Smooth muscle cell (in vitro differentiated cells): ENCODE measurements at regions not wholly inside any gene's neighbourhood (a gene's known extent, or its start where the extent isn't known, plus 50 kb on each side); places are given as distances from the start of the nearest gene placed in this dataset.

Experiments
- DNase-seq: peaks from one replicate; lab custom pipeline; 2025; ENCODE audit not compliant: unreplicated experiment; lab: John Stamatoyannopoulos, UW
- H2AFZ ChIP-seq: fragments of 200-600 bp; sonication (generic); 2 replicates; pipeline ENCODE4 v1.6.0; 2016; ENCODE audit warnings: antibody characterized with exemption, low read depth, mild to moderate bottlenecking
- H3F3A ChIP-seq: fragments of 200-600 bp; sonication (generic); 2 replicates; pipeline ENCODE4 v1.6.0; 2017; ENCODE audit warnings: antibody characterized with exemption, low read depth
- H3K27ac ChIP-seq: fragments of 200-600 bp; sonication (generic); 2 replicates; pipeline ENCODE4 v1.5.1; 2016; ENCODE audit warnings: low read depth, mild to moderate bottlenecking
- H3K27me3 ChIP-seq: fragments of 200-600 bp; sonication (generic); 2 replicates; pipeline ENCODE4 v1.6.1; 2016; ENCODE audit warnings: low read depth, mild to moderate bottlenecking
- H3K36me3 ChIP-seq: fragments of 200-600 bp; sonication (generic); 2 replicates; pipeline ENCODE4 v1.5.1; 2016; ENCODE audit warnings: low read depth
- H3K4me1 ChIP-seq: fragments of 200-600 bp; sonication (generic); 2 replicates; pipeline ENCODE4 v1.5.1; 2016; ENCODE audit warnings: low read depth
- H3K4me2 ChIP-seq: fragments of 200-600 bp; sonication (generic); 2 replicates; pipeline ENCODE4 v1.6.0; 2016; ENCODE audit warnings: mild to moderate bottlenecking
- H3K4me3 ChIP-seq: fragments of 200-600 bp; sonication (generic); 2 replicates; pipeline ENCODE4 v1.5.1; 2016; ENCODE audit warnings: mild to moderate bottlenecking
- H3K79me2 ChIP-seq: fragments of 200-600 bp; sonication (generic); 2 replicates; pipeline ENCODE4 v1.6.0; 2016; ENCODE audit warnings: low read depth, mild to moderate bottlenecking
- H3K9ac ChIP-seq: fragments of 200-600 bp; sonication (generic); 2 replicates; pipeline ENCODE4 v1.6.0; 2016; ENCODE audit warnings: low read depth
- H3K9me3 ChIP-seq: fragments of 200-600 bp; sonication (generic); replicated peaks from 2 replicates; pipeline ENCODE4 v1.5.1; 2016; ENCODE audit warnings: low read depth
- H4K20me1 ChIP-seq: fragments of 200-600 bp; sonication (generic); 2 replicates; pipeline ENCODE4 v1.6.0; 2016; ENCODE audit warnings: low read depth
- WGBS: methylation state at CpG from one replicate; pipeline ENCODE4 v1.1.7; 2016; ENCODE audit warnings: low lambda C conversion rate; 5-methylcytosine and 5-hydroxymethylcytosine counted together
- TF ChIP-seq, protein P1 (sequence below): fragments of 200-600 bp; sonication (generic); IDR thresholded peaks from 2 replicates; pipeline ENCODE4 v1.5.1; 2017; ENCODE audit warnings: borderline replicate concordance, mild to moderate bottlenecking, antibody characterized with exemption; ENCODE audit not compliant: insufficient read depth, poor library complexity, severe bottlenecking

DNA sequence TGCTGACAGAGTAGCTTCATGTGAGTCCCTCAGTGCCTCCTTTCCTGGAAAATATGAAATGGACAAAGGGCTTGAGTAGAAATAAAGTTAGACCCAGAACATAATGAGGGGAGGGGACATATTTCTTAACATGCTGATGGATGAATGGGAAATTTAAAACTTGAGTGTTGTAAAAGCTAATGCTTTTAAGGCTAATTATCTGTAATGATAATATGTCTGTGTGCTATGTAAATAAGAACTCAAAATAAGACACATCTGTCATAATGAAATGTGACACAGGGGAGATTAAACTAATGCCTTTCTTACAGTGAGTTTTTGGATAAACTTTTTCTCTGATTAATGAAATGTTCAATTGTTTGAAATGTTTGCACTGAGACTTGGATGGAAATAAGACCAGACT, 65.8 kb upstream of the RFXAP start:
- H3K9ac ChIP-seq, result no peak overlapping the region
- TF ChIP-seq, protein P1, sequence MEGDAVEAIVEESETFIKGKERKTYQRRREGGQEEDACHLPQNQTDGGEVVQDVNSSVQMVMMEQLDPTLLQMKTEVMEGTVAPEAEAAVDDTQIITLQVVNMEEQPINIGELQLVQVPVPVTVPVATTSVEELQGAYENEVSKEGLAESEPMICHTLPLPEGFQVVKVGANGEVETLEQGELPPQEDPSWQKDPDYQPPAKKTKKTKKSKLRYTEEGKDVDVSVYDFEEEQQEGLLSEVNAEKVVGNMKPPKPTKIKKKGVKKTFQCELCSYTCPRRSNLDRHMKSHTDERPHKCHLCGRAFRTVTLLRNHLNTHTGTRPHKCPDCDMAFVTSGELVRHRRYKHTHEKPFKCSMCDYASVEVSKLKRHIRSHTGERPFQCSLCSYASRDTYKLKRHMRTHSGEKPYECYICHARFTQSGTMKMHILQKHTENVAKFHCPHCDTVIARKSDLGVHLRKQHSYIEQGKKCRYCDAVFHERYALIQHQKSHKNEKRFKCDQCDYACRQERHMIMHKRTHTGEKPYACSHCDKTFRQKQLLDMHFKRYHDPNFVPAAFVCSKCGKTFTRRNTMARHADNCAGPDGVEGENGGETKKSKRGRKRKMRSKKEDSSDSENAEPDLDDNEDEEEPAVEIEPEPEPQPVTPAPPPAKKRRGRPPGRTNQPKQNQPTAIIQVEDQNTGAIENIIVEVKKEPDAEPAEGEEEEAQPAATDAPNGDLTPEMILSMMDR, result no peak
- no peaks in the 10 kb centered on the region for H3F3A ChIP-seq
- no peak overlapping the region for H3K27ac ChIP-seq
- no peaks in the 10 kb centered on the region for H3K4me1 ChIP-seq
- no peaks in the 10 kb centered on the region for H4K20me1 ChIP-seq
- no peak overlapping the region for H3K4me2 ChIP-seq
- H3K36me3 ChIP-seq, result no peaks in the 10 kb centered on the region
- H3K9me3 ChIP-seq, result no peaks in the 10 kb centered on the region
- no peaks in the 10 kb centered on the region for H3K27me3 ChIP-seq
- DNase-seq, result no peak
- no peak overlapping the region for H2AFZ ChIP-seq
- no peaks in the 10 kb centered on the region for H3K79me2 ChIP-seq
- no peak overlapping the region for H3K4me3 ChIP-seq

DNA sequence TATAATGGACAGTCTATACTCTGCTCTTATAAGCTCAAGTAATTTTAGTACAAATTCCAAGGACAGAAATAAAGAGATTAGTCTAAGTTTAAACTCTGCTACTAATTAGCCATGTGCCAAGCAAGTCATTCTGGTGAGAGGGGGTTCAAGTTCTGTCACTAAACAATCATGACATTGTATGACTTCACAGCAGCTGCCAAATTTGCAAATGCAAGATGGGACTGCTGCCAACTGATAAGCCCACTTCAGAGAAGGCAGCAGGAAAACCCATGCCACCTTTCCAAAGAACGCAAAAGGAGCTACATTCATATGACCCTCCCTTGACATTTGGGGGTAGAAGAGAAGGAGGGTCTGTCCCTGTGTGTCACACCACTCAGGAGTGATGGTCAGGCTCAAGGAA, 60.7 kb upstream of the RFXAP start:
- H3K36me3 ChIP-seq, result no peaks in the 10 kb centered on the region
- H2AFZ ChIP-seq, result no peak overlapping the region
- no peak overlapping the region for H3K4me2 ChIP-seq
- DNase-seq, result no peak
- no peaks in the 10 kb centered on the region for H3K27me3 ChIP-seq
- no peaks in the 10 kb centered on the region for H4K20me1 ChIP-seq
- H3F3A ChIP-seq, result no peaks in the 10 kb centered on the region
- H3K9me3 ChIP-seq, result no peaks in the 10 kb centered on the region
- no peak overlapping the region for H3K4me3 ChIP-seq
- no peaks in the 10 kb centered on the region for H3K4me1 ChIP-seq
- no peaks in the 10 kb centered on the region for H3K79me2 ChIP-seq
- 100% methylated on average over 1 of the region's 1 CpG for WGBS
- H3K27ac ChIP-seq, result no peak overlapping the region
- TF ChIP-seq, protein P1, result no peak
- no peak overlapping the region for H3K9ac ChIP-seq

DNA sequence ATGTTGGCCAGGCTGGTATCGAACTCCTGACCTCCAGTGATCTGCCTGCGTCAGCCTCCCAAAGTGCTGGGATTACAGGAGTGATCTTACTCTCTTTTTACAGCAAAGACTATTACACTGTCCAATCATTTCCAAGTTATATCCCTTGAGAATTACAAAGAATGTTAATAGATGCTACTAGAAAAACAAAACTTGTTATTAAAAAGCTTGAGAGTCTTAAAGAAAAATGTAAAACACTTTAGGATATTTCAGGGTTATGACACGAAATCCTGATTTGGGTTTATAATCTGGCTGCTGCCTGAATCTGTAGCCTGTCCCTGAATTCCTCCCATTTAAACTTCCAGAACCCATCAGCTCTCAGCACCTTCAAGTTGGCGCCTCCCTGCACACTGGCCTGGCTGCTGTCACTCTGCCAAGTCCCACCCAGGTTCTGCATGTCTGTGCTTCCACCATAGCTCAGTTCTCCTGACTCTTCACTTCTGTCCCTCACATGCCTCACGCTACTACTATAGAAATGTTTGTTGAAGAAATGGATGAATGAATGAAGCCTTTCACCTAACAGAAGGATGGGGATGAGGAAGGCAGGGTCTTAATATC, 55.8 kb upstream of the RFXAP start:
- H4K20me1 ChIP-seq, result no peaks in the 10 kb centered on the region
- no peaks in the 10 kb centered on the region for H3K4me1 ChIP-seq
- no peak overlapping the region for H3K27ac ChIP-seq
- WGBS, result 96% methylated on average over 5 of the region's 5 CpGs
- no peak overlapping the region for H2AFZ ChIP-seq
- H3K9ac ChIP-seq, result no peak overlapping the region
- no peaks in the 10 kb centered on the region for H3K36me3 ChIP-seq
- DNase-seq, result no peak
- H3K79me2 ChIP-seq, result no peaks in the 10 kb centered on the region
- H3K9me3 ChIP-seq, result no peaks in the 10 kb centered on the region
- no peaks in the 10 kb centered on the region for H3F3A ChIP-seq
- no peak overlapping the region for H3K4me2 ChIP-seq
- no peaks in the 10 kb centered on the region for H3K27me3 ChIP-seq
- H3K4me3 ChIP-seq, result no peak overlapping the region
- TF ChIP-seq, protein P1, result no peak

DNA sequence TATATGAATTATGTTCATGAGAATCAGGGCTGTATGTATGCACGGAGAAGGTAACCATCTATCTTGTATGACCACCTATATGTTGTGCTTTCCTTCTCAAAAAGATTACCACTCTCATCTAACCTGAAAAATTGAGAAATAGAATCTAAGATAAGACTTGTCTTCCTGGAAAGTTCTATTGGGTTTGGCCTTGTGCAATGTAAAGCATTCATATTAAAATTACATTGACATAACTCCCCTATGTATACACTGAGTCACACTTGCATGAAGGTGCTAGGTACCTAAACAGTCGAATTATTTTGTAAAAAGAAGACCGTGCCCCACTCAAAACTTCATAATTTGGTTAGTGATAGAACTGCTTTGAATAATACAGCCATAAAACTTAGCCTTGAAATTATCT, 54.5 kb upstream of the RFXAP start:
- H3K9me3 ChIP-seq, result no peaks in the 10 kb centered on the region
- H3K9ac ChIP-seq, result no peak overlapping the region
- no peaks in the 10 kb centered on the region for H3K4me1 ChIP-seq
- H4K20me1 ChIP-seq, result no peaks in the 10 kb centered on the region
- H3K79me2 ChIP-seq, result no peaks in the 10 kb centered on the region
- TF ChIP-seq, protein P1, result no peak
- no peak overlapping the region for H3K4me2 ChIP-seq
- 85% methylated on average over 3 of the region's 3 CpGs for WGBS
- no peaks in the 10 kb centered on the region for H3K36me3 ChIP-seq
- no peaks in the 10 kb centered on the region for H3F3A ChIP-seq
- H3K27me3 ChIP-seq, result no peaks in the 10 kb centered on the region
- no peak overlapping the region for H3K27ac ChIP-seq
- no peak overlapping the region for H3K4me3 ChIP-seq
- no peak for DNase-seq
- H2AFZ ChIP-seq, result no peak overlapping the region
